GM21723 (cell line): ENCODE measurements at regions not wholly inside any gene's neighbourhood (a gene's known extent, or its start where the extent isn't known, plus 50 kb on each side); places are given as distances from the start of the nearest gene placed in this dataset.

Experiments used
- ATAC-seq: cut with Tn5 transposase; IDR thresholded peaks from one replicate; pipeline ENCODE4 v1.9.1; 2021; ENCODE audit warnings: mild to moderate bottlenecking, moderate library complexity; ENCODE audit not compliant: unreplicated experiment

- ATAC-seq = no peak
Observed at GRCh38 chr16:82414476-82414875, 212.3 kb upstream of the CDH13 start.

GRCh38 chr16:82412770-82413169, 214.0 kb upstream of the CDH13 start:
- ATAC-seq = no peak

- ATAC-seq = no peak
Observed at GRCh38 chr16:82405736-82406135, 221.0 kb upstream of the CDH13 start.

- no peak for ATAC-seq
Observed at GRCh38 chr16:82404586-82405315, 222.0 kb upstream of the CDH13 start.

- ATAC-seq = no peak
Observed at GRCh38 chr16:82402665-82403218, 224.0 kb upstream of the CDH13 start.

DNA sequence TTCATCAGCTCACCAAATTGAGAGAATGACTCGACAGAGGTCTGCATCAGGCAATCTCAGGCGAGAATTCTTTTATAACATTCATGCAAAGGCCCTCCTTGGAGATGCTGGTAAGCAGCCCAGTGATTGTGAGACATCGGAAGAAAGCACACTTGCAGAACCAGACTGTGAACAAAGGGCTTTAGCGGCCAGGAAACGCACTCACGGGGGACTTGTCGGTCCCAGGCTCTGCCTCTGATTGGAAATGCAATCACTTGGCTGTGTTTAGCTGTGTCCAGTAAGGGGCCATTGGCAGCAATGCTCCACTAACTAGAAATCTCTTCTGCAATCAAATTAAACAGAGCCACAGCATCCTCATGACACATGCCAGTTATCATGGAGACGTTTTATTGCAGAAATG, 226.7 kb upstream of the CDH13 start:
- no peak for ATAC-seq

DNA sequence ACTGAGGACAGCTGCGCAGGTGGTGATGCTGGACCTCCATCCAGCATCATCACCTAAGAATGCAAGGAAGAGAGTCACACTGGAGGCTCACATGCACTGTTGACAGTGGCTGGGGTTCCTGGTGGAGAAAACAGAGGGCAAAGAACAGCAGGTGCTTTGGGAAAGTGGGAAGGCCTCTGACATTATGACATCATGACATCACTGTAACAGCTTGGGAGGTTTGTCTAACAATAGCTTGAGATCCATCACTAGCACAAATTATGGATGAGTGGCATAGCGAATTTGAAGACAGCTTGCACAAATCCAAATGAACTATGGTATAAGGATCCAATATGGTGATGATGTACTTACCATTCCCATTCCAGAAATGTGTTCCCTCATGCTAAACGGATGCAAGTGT, 226.5 kb upstream of the MPHOSPH6 start:
- no peak for ATAC-seq

- ATAC-seq = no peak
Observed at GRCh38 chr16:82395212-82395611, 225.2 kb upstream of the MPHOSPH6 start.

GRCh38 chr16:82391690-82392089, 221.7 kb upstream of the MPHOSPH6 start:
- ATAC-seq = no peak

DNA sequence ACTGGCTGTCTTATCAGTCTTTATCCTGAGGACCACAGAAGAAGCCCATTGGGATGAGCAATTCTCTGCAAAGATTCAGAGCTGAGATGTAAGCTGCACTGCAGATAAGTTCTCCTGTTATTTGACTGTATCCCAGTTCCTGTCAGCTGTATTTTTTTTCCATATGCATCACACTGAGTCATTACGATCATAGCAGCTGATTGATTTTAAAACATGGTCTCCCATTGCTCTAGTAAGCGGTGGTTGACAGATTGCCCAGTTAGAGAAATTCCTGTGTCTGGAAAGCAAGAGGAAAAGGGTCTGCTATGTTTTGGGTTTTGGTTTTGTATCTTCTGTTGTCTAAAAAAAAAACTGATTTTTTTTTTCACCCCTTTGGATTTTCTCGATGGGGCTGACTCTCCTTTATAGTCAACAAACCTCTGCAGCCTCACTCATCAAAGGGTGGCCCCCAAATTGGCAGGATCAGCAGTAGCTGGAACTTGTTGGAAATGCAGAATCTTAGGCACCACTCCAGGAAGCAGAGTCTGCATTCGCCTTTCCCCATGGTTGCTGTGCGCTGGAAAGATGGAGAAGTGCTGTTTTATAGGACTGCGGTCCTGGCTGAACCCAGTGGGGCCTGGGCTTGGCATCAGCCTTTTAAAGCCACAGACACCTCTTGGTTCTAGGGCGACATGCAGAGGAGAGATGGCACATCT, 220.1 kb upstream of the MPHOSPH6 start:
- no peak for ATAC-seq

DNA sequence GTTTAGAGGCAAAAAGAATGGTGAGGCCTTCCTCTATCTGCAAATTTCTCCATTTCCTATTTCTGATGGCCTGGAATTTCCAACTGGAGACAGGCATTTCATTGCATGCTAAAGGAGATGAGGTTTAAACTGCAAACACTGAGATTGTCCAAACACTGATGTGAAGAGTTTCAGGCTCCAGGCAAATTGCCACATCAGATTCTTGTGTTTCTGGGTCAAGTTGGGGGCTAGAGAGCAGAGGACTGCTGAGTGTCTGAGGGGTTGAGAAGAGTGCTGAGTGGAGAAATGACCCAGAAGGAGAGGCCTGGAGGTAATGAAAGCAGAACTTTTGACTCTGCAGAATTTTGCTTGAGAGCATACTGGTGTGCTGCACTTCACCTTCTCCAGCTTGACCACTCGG, 216.7 kb upstream of the MPHOSPH6 start:
- ATAC-seq = no peak

- ATAC-seq = no peak
Observed at GRCh38 chr16:82384949-82385348, 214.9 kb upstream of the MPHOSPH6 start.

DNA sequence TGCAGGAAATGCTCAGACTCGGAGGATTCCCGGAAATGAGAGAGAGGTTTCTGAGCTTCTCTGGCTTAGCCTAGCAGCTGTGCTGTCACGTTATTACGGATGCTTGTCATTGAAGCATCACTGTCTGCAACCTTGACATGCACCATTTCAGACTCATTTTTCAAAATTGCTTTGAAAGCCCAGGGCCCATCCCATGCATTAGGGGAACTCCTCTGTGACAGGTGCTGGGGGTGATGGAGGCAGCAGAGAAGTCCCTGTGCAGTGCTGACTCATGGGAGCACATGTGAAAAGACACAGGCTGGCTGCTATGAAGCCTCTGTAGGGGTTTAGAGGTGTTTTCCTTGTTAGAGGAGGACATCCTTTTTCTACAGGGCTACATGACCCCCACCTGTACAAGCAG, 214.0 kb upstream of the MPHOSPH6 start:
- ATAC-seq = no peak

- ATAC-seq = no peak
Observed at GRCh38 chr16:82382521-82382920, 212.5 kb upstream of the MPHOSPH6 start.

- no peak for ATAC-seq
Observed at GRCh38 chr16:82379551-82379950, 209.5 kb upstream of the MPHOSPH6 start.

GRCh38 chr16:82373976-82374375, 204.0 kb upstream of the MPHOSPH6 start:
- ATAC-seq = no peak

DNA sequence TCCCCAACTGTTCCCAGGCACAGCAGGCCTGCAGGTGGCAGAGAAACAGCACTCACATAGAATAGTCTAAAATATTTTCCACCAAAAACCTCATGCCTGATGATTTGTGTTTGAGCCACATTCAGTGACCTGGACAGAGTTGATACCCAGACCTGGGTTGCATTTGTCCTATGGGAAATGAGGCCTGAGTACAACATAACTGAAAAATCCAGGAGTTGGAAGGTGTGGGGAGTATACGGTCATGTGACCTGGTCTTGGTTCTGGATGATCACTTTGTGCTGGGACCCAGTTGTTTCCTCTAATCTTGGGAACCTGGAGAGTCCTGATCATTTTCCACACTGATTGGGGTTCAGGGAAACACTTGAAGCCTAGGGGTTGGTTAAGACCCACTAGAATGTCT, 200.3 kb upstream of the MPHOSPH6 start:
- ATAC-seq = no peak

GRCh38 chr16:82368041-82368440, 198.0 kb upstream of the MPHOSPH6 start:
- ATAC-seq = no peak

DNA sequence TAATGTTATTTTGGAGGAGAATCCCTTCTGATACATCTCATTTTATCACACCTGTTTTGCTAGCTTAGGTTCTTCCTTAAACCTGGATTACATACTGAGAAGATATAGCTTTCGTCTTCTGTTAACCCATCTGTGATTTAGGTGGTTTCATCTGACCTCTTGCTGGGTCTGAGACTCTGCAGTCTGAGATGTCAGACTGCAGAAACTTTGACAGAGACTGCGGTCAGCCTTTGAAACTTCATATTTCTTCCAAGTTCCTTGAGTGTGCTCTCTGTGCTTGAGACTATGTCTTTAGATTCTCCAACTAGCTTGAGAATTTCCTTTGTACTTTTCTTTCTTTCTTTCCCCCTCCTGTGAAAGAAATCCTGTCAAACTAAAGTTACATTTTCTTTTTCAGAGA, 196.4 kb upstream of the MPHOSPH6 start:
- no peak for ATAC-seq

DNA sequence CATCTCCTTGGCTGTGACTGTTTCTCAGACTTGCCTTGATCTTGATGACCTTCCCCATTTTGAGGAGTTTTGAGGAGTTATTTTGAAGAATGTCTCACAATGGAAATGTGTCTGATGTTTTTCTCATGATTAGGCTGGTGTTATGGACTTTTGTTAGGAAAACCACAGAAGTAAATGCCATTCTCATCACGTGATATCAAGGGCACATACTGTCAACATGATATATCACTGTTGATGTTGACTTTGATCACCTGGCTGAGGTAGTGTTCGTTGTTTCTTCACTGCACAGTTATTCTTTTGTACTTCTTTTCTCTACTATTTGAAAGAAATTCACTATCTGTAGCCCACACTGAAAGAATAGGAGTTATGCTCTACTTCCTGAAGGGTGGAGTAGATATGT, 194.7 kb upstream of the MPHOSPH6 start:
- ATAC-seq = no peak

DNA sequence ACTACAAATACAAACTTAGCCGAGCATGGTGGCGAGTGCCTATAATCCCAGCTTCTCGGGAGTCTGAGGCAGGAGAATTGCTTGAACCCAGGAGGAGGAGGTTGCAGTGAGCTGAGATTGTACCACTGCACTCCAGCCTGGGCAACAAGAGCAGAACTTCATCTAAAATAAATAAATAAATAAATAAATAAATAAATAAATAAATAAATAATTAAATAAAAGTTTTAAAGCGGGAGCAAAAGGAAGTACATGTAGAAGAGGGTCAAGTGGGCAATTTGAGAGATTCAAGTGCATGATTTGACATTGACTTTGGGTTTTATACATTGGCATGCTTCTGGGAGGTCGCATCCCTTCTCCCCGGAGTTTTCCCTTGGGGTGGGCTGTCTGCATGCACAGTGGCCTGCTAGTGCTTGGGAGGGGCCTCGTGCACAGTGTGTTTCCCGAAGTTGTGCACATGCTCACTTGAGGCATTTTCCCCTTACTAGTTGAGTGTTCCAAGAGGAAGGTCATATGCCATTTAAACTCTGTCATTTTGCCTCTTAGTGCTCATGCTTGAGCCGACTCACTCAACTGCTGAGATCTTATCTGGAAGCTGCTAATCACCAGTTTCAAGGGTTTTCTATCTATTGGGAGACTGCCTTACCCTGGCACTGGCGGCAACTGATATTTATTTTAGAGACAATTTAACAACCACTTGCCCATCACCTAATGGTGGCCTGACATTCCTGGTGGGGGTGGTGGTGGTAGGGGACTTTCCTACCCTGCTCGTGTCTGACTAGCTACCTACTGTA, 193.2 kb upstream of the MPHOSPH6 start:
- ATAC-seq = no peak

GRCh38 chr16:82361885-82362284, 191.9 kb upstream of the MPHOSPH6 start:
- no peak for ATAC-seq
